Neural cell (in vitro differentiated cells): ENCODE measurements at regions not wholly inside any gene's neighbourhood (a gene's known extent, or its start where the extent isn't known, plus 50 kb on each side); places are given as distances from the start of the nearest gene placed in this dataset.

Experiments used
- H2AFZ ChIP-seq: fragments of 200-600, 300-800 bp; sonication (generic), shearing (Covaris generic); 2 replicates; pipeline ENCODE4 v1.6.0; 2014; ENCODE audit warnings: low read depth, mild to moderate bottlenecking, antibody characterized with exemption, low read length, moderate library complexity
- H3F3A ChIP-seq: fragments of 200-600 bp; shearing (Covaris generic); 2 replicates; pipeline ENCODE4 v1.6.1; 2016; ENCODE audit warnings: mild to moderate bottlenecking, moderate library complexity, mixed read lengths, antibody characterized with exemption, low read length; ENCODE audit not compliant: insufficient read depth, poor library complexity, severe bottlenecking
- H3K27ac ChIP-seq: fragments of 200-600, 300-800 bp; sonication (generic), shearing (Covaris generic); 2 replicates; pipeline ENCODE4 v1.5.1; 2014; ENCODE audit warnings: mild to moderate bottlenecking, low read length, moderate library complexity
- H3K27me3 ChIP-seq: fragments of 300-800, 200-600 bp; sonication (generic), shearing (Covaris generic); 2 replicates; pipeline ENCODE4 v1.6.0; 2014; ENCODE audit warnings: mild to moderate bottlenecking, low read depth, low read length, moderate library complexity; ENCODE audit not compliant: insufficient read depth
- H3K36me3 ChIP-seq: fragments of 300-800, 200-600 bp; sonication (generic), shearing (Covaris generic); 2 replicates; pipeline ENCODE4 v1.5.1; 2014; ENCODE audit warnings: mild to moderate bottlenecking, antibody characterized with exemption, low read length, moderate library complexity; ENCODE audit not compliant: insufficient read depth
- H3K4me2 ChIP-seq: fragments of 300-800, 200-600 bp; sonication (generic), shearing (Covaris generic); 2 replicates; pipeline ENCODE4 v1.6.0; 2014; ENCODE audit warnings: mild to moderate bottlenecking, low read length
- H3K4me3 ChIP-seq: fragments of 300-800, 200-600 bp; sonication (generic), shearing (Covaris generic); 2 replicates; pipeline ENCODE4 v1.5.1; 2014; ENCODE audit warnings: mild to moderate bottlenecking, low read length, moderate library complexity
- H3K79me2 ChIP-seq: fragments of 200-600 bp; shearing (Covaris generic); replicated peaks from 2 replicates; pipeline ENCODE4 v1.6.0; 2014; ENCODE audit warnings: mild to moderate bottlenecking, low read length, moderate library complexity; ENCODE audit not compliant: insufficient read depth
- H3K9ac ChIP-seq: fragments of 300-800, 200-600 bp; sonication (generic), shearing (Covaris generic); 2 replicates; pipeline ENCODE4 v1.6.1; 2016; ENCODE audit warnings: mild to moderate bottlenecking, low read length, mixed read lengths
- H3K9me2 ChIP-seq: fragments of 200-600 bp; shearing (Covaris generic); 2 replicates; pipeline ENCODE4 v1.6.1; 2016; ENCODE audit warnings: mild to moderate bottlenecking, low read length, mixed read lengths; ENCODE audit not compliant: insufficient read depth
- H3K9me3 ChIP-seq: fragments of 200-600, 300-800 bp; sonication (generic), shearing (Covaris generic); 2 replicates; pipeline ENCODE4 v1.6.1; 2016; ENCODE audit warnings: mild to moderate bottlenecking, mixed run types, low read length, moderate library complexity, mixed read lengths
- H4K20me1 ChIP-seq: fragments of 200-600 bp; shearing (Covaris generic); 2 replicates; pipeline ENCODE4 v1.6.1; 2016; ENCODE audit warnings: mild to moderate bottlenecking, mixed run types; ENCODE audit not compliant: insufficient read depth
- EP300 ChIP-seq: fragments of 450-650 bp; conservative IDR thresholded peaks from 2 replicates; pipeline ENCODE4 v1.6.1; 2014; ENCODE audit warnings: antibody characterized with exemption, mild to moderate bottlenecking, moderate library complexity; ENCODE audit not compliant: poor library complexity, severe bottlenecking
- EZH2 ChIP-seq: fragments of 200-600, 300-800 bp; shearing (Covaris generic), sonication (generic); IDR thresholded peaks from 2 replicates; pipeline ENCODE4 v1.6.1; 2014; ENCODE audit warnings: antibody characterized with exemption, low read length, borderline replicate concordance, mild to moderate bottlenecking; ENCODE audit not compliant: insufficient read depth, poor library complexity, severe bottlenecking
- MXI1 ChIP-seq: fragments of 450-650 bp; conservative IDR thresholded peaks from 2 replicates; pipeline ENCODE4 v1.6.1; 2014; ENCODE audit warnings: antibody characterized with exemption, mild to moderate bottlenecking; ENCODE audit not compliant: poor library complexity, severe bottlenecking
- POLR2AphosphoS5 ChIP-seq: IDR thresholded peaks from 2 replicates; pipeline ENCODE4 v1.6.1; 2012
- RAD21 ChIP-seq: fragments of 450-650 bp; conservative IDR thresholded peaks from 2 replicates; pipeline ENCODE4 v1.6.1; 2014; ENCODE audit warnings: antibody characterized with exemption, mild to moderate bottlenecking, moderate library complexity
- SMC3 ChIP-seq: fragments of 450-650 bp; conservative IDR thresholded peaks from 2 replicates; pipeline ENCODE4 v1.6.1; 2014; ENCODE audit warnings: antibody characterized with exemption, mild to moderate bottlenecking, moderate library complexity; ENCODE audit not compliant: poor library complexity
- TAF1 ChIP-seq: IDR thresholded peaks from 2 replicates; pipeline ENCODE4 v1.6.1; 2012; ENCODE audit warnings: low read depth
- TF ChIP-seq, protein P1 (sequence below): IDR thresholded peaks from 2 replicates; pipeline ENCODE4 v1.6.1; 2012; ENCODE audit warnings: borderline replicate concordance
- TF ChIP-seq, protein P2 (sequence below): fragments of 450-650 bp; IDR thresholded peaks from 2 replicates; pipeline ENCODE4 v1.5.1; 2014; ENCODE audit warnings: antibody characterized with exemption, mild to moderate bottlenecking, moderate library complexity; ENCODE audit not compliant: poor library complexity, severe bottlenecking

DNA sequence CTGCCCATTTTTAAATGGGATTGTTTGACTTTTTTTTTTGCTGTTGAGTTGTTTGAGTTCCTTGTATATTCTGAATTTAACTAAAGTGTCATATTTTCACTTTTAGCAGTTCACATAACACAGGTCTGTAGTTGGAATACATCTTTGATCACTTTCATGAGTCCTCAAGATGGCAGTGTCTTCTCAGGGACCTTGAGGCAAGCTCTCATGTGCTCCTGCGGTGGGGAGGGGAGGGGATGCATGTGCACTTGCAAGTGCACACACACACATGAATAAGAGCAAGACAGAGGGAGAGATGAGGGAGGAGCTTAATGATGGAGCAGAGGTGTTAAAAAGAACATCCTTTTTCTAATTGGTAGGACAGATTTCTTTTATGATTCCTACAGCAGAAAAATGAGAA lies 291.4 kb upstream of the OR4E1 start:
- no peaks in the 10 kb centered on the region for H3K36me3 ChIP-seq
- no peak overlapping the region for H3K4me3 ChIP-seq
- no peak for TF ChIP-seq EP300
- no peak for TF ChIP-seq POLR2AphosphoS5
- no peak for TF ChIP-seq MXI1
- TF ChIP-seq EZH2: no peak
- no peak for TF ChIP-seq TAF1
- TF ChIP-seq RAD21: no peak
- TF ChIP-seq SMC3: no peak
- TF ChIP-seq, protein P1, sequence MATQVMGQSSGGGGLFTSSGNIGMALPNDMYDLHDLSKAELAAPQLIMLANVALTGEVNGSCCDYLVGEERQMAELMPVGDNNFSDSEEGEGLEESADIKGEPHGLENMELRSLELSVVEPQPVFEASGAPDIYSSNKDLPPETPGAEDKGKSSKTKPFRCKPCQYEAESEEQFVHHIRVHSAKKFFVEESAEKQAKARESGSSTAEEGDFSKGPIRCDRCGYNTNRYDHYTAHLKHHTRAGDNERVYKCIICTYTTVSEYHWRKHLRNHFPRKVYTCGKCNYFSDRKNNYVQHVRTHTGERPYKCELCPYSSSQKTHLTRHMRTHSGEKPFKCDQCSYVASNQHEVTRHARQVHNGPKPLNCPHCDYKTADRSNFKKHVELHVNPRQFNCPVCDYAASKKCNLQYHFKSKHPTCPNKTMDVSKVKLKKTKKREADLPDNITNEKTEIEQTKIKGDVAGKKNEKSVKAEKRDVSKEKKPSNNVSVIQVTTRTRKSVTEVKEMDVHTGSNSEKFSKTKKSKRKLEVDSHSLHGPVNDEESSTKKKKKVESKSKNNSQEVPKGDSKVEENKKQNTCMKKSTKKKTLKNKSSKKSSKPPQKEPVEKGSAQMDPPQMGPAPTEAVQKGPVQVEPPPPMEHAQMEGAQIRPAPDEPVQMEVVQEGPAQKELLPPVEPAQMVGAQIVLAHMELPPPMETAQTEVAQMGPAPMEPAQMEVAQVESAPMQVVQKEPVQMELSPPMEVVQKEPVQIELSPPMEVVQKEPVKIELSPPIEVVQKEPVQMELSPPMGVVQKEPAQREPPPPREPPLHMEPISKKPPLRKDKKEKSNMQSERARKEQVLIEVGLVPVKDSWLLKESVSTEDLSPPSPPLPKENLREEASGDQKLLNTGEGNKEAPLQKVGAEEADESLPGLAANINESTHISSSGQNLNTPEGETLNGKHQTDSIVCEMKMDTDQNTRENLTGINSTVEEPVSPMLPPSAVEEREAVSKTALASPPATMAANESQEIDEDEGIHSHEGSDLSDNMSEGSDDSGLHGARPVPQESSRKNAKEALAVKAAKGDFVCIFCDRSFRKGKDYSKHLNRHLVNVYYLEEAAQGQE: no peak
- TF ChIP-seq, protein P2, sequence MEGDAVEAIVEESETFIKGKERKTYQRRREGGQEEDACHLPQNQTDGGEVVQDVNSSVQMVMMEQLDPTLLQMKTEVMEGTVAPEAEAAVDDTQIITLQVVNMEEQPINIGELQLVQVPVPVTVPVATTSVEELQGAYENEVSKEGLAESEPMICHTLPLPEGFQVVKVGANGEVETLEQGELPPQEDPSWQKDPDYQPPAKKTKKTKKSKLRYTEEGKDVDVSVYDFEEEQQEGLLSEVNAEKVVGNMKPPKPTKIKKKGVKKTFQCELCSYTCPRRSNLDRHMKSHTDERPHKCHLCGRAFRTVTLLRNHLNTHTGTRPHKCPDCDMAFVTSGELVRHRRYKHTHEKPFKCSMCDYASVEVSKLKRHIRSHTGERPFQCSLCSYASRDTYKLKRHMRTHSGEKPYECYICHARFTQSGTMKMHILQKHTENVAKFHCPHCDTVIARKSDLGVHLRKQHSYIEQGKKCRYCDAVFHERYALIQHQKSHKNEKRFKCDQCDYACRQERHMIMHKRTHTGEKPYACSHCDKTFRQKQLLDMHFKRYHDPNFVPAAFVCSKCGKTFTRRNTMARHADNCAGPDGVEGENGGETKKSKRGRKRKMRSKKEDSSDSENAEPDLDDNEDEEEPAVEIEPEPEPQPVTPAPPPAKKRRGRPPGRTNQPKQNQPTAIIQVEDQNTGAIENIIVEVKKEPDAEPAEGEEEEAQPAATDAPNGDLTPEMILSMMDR: no peak
- no peak overlapping the region for H3K9ac ChIP-seq
- H3K27ac ChIP-seq: no peak overlapping the region
- no peaks in the 10 kb centered on the region for H3K9me2 ChIP-seq
- H3K4me2 ChIP-seq: no peak overlapping the region
- H3K27me3 ChIP-seq: no peaks in the 10 kb centered on the region
- H3F3A ChIP-seq: no peaks in the 10 kb centered on the region
- H3K79me2 ChIP-seq: no peaks in the 10 kb centered on the region
- no peaks in the 10 kb centered on the region for H3K9me3 ChIP-seq
- no peaks in the 10 kb centered on the region for H4K20me1 ChIP-seq
- H2AFZ ChIP-seq: no peak overlapping the region

GRCh38 chr14:21964180-21964579 lies 290.6 kb upstream of the OR4E1 start:
- H4K20me1 ChIP-seq: no peaks in the 10 kb centered on the region

More at GRCh38 chr14:21964180-21964579, 290.6 kb upstream of the OR4E1 start:
- H3K27ac ChIP-seq: no peak overlapping the region
- no peaks in the 10 kb centered on the region for H3K27me3 ChIP-seq
- no peaks in the 10 kb centered on the region for H3K9me2 ChIP-seq
- no peaks in the 10 kb centered on the region for H3K36me3 ChIP-seq
- H3K9ac ChIP-seq: no peak overlapping the region
- TF ChIP-seq, protein P1: no peak
- TF ChIP-seq RAD21: no peak
- TF ChIP-seq MXI1: no peak
- no peak for TF ChIP-seq TAF1
- no peak for TF ChIP-seq SMC3
- no peak for TF ChIP-seq EZH2
- TF ChIP-seq, protein P2: no peak
- no peak overlapping the region for H3K4me2 ChIP-seq
- H3F3A ChIP-seq: no peaks in the 10 kb centered on the region
- no peak overlapping the region for H2AFZ ChIP-seq
- H3K9me3 ChIP-seq: no peaks in the 10 kb centered on the region
- no peaks in the 10 kb centered on the region for H3K79me2 ChIP-seq
- no peak overlapping the region for H3K4me3 ChIP-seq
